SU-DHL-6 (cell line): ENCODE measurements at regions not wholly inside any gene's neighbourhood (a gene's known extent, or its start where the extent isn't known, plus 50 kb on each side); places are given as distances from the start of the nearest gene placed in this dataset.

Experiments
- H2AFZ ChIP-seq: fragments of 200-600 bp; sonication (generic); 2 replicates; pipeline ENCODE4 v1.6.1; 2014; ENCODE audit warnings: low read depth, mild to moderate bottlenecking, moderate library complexity, mixed read lengths, antibody characterized with exemption, low read length; ENCODE audit not compliant: severe bottlenecking
- H3F3A ChIP-seq: fragments of 200-600 bp; shearing (Covaris generic); 2 replicates; pipeline ENCODE4 v1.6.0; 2016; ENCODE audit warnings: antibody characterized with exemption, mild to moderate bottlenecking; ENCODE audit not compliant: insufficient read depth
- H3K27ac ChIP-seq: fragments of 200-600 bp; sonication (generic); 2 replicates; pipeline ENCODE4 v1.5.1; 2016; ENCODE audit warnings: low read depth, mild to moderate bottlenecking, low read length, moderate library complexity, mixed read lengths
- H3K27me3 ChIP-seq: fragments of 200-600 bp; sonication (generic), shearing (Covaris generic); 2 replicates; pipeline ENCODE4 v1.6.0; 2014; ENCODE audit warnings: mild to moderate bottlenecking, low read length
- H3K36me3 ChIP-seq: fragments of 200-600 bp; sonication (generic); 2 replicates; pipeline ENCODE4 v1.6.1; 2014; ENCODE audit warnings: mild to moderate bottlenecking, low read length, mixed read lengths
- H3K4me2 ChIP-seq: fragments of 300-600, 200-600 bp; shearing (Covaris generic), sonication (generic); 2 replicates; pipeline ENCODE4 v1.6.0; 2014; ENCODE audit warnings: low read length, low read depth, mild to moderate bottlenecking; ENCODE audit not compliant: poor library complexity, severe bottlenecking
- H3K4me3 ChIP-seq: fragments of 200-600 bp; sonication (generic); 2 replicates; pipeline ENCODE4 v1.5.1; 2014; ENCODE audit warnings: antibody characterized with exemption, low read length, mild to moderate bottlenecking, mixed read lengths; ENCODE audit not compliant: insufficient read depth, poor library complexity, severe bottlenecking
- H3K79me2 ChIP-seq: fragments of 200-600 bp; sonication (generic); 2 replicates; pipeline ENCODE4 v1.6.1; 2014; ENCODE audit warnings: mild to moderate bottlenecking, low read length, moderate library complexity; ENCODE audit not compliant: insufficient read depth
- H3K9ac ChIP-seq: fragments of 200-600 bp; sonication (generic); 2 replicates; pipeline ENCODE4 v1.7.0; 2014; ENCODE audit warnings: mild to moderate bottlenecking, low read length
- H3K9me2 ChIP-seq: fragments of 200-600 bp; sonication (generic); replicated peaks from 2 replicates; pipeline ENCODE4 v1.6.1; 2014; ENCODE audit warnings: low read length; ENCODE audit not compliant: insufficient read depth
- H3K9me3 ChIP-seq: fragments of 200-600 bp; sonication (generic); 2 replicates; pipeline ENCODE4 v1.6.1; 2014; ENCODE audit warnings: low read length, mixed read lengths; ENCODE audit not compliant: insufficient read depth
- H4K20me1 ChIP-seq: fragments of 200-600 bp; sonication (generic); 2 replicates; pipeline ENCODE4 v1.6.1; 2014; ENCODE audit warnings: low read depth, mild to moderate bottlenecking, antibody characterized with exemption, low read length, moderate library complexity, mixed read lengths
- CTCF ChIP-seq: fragments of 200-600 bp; sonication (generic); IDR thresholded peaks from one replicate; pipeline ENCODE4 v1.5.1; 2017; ENCODE audit warnings: antibody characterized with exemption, mild to moderate bottlenecking, low read length, moderate library complexity; ENCODE audit not compliant: insufficient read depth, poor library complexity, severe bottlenecking
- EZH2phosphoT487 ChIP-seq: fragments of 200-600 bp; sonication (generic), shearing (Covaris generic); conservative IDR thresholded peaks from 2 replicates; pipeline ENCODE4 v1.6.1; 2018; ENCODE audit warnings: mild to moderate bottlenecking, antibody characterized with exemption, low read length, moderate library complexity, mixed read lengths

- Histone ChIP-seq H3K9ac (no peak overlapping the region), H2AFZ (no peak overlapping the region), H3K79me2 (no peaks in the 10 kb centered on the region), H4K20me1 (no peaks in the 10 kb centered on the region), H3K27ac (no peak overlapping the region), H3K9me3 (no peaks in the 10 kb centered on the region), H3K27me3 (no peaks in the 10 kb centered on the region), H3K36me3 (no peaks in the 10 kb centered on the region), H3K9me2 (no peaks in the 10 kb centered on the region), H3K4me2 (no peak overlapping the region), H3F3A (no peaks in the 10 kb centered on the region), H3K4me3 (no peak overlapping the region)
- TF ChIP-seq CTCF (no peak), EZH2phosphoT487 (no peak)
These were observed 2257.5 kb upstream of the C9orf72 start for GRCh38 chr9:29830821-29831220.

- Histone ChIP-seq H3F3A (no peaks in the 10 kb centered on the region), H3K9ac (no peak overlapping the region), H2AFZ (no peak overlapping the region), H3K9me2 (0 out of 2 replicates have a peak, but pooled peaks cover 7% of the 10 kb centered on the region), H3K4me2 (no peak overlapping the region), H3K4me3 (no peak overlapping the region), H3K27ac (no peak overlapping the region), H3K79me2 (no peaks in the 10 kb centered on the region), H3K36me3 (no peaks in the 10 kb centered on the region), H3K27me3 (no peaks in the 10 kb centered on the region), H4K20me1 (no peaks in the 10 kb centered on the region), H3K9me3 (no peaks in the 10 kb centered on the region)
- no peak for TF ChIP-seq EZH2phosphoT487
- no peak for TF ChIP-seq CTCF
These were observed 2265.3 kb upstream of the C9orf72 start for GRCh38 chr9:29838491-29839020.

DNA sequence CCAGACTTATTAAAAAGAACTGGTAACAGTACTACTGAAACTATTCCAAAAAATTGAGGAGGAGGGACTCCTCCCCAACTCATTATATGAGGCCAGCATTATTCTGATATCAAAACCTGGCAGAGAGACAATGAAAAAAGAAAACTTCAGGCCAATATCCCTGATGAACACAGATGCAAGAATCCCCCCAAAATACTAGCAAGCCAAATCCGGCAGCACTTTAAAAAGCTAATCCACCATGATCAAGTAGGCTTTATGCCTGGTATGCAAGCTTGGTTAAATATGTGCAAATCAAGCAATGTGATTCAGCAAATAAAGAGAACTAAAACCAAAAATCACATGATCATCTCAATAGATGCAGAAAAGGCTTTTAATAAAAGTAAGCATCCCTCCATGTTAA, 2271.0 kb upstream of the C9orf72 start:
- no peak overlapping the region for H3K4me2 ChIP-seq
- no peaks in the 10 kb centered on the region for H3K27me3 ChIP-seq
- H4K20me1 ChIP-seq: no peaks in the 10 kb centered on the region
- H2AFZ ChIP-seq: no peak overlapping the region
- H3K4me3 ChIP-seq: no peak overlapping the region
- no peaks in the 10 kb centered on the region; the same call in 1 of the 2 replicates for H3K9me2 ChIP-seq
- H3K27ac ChIP-seq: no peak overlapping the region
- H3K79me2 ChIP-seq: no peaks in the 10 kb centered on the region
- no peaks in the 10 kb centered on the region for H3K9me3 ChIP-seq
- no peak overlapping the region for H3K9ac ChIP-seq
- TF ChIP-seq EZH2phosphoT487 (no peak), CTCF (no peak)
- H3F3A ChIP-seq: no peaks in the 10 kb centered on the region
- no peaks in the 10 kb centered on the region for H3K36me3 ChIP-seq
